ENCODE measurements at regions not wholly inside any gene's neighbourhood (a gene's known extent, or its start where the extent isn't known, plus 50 kb on each side); places are given as distances from the start of the nearest gene placed in this dataset.
"Not testable (repeated sequence)": the region's sequence is repeated elsewhere in the genome, so short reads cannot be mapped to it uniquely, and the experiment has no call there.

- DNase-seq: no peak
These were observed 79.5 kb downstream of the FAM161A start for GRCh38 chr2:61774351-61774750.

DNA sequence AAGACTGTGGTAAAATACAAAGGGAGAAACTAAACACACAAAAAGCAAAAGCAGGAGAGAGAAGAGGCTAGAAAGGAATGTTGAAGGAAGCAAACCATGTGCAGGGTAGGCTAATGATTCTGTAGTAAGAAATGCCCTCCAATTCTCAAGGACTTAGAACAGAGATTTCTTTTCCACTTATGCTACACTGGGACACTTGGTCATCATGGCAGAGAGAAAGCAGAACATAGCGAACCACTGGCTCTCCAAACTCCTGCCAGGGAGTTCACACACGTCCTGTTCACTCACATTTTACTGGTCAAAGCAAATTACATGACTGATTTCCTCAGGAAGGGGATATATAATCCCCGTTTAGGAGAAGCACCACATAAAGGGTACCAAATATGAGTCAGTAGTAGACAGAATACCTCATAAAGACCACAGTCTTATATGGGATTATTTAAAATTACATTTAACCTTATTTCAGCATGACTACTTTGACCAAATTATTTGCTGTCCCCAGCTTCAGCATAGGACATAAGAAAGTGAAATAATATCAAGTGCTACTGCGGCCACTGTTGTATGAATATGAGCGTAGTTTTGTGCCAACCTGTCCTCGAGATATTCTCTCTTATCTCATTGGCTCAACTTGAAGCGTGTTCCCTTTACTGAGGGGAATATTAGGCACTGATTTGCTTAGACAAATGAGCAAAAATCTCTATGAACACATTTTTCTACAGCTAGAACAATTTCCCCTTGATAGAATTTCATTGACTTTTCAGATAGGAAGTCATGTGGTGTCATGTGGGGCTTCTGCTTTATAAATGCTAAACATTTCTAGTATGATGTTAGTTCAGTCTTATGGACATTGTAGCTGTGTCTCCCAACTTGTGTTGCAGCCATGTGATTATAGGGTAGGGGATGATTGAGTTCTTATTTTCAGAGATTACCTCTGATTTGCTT is 81.7 kb downstream of the FAM161A start:
- no peak for DNase-seq

- DNase-seq: no peak
These were observed 83.1 kb downstream of the FAM161A start for GRCh38 chr2:61770746-61771145.

- DNase-seq: no peak
These were observed 83.6 kb downstream of the FAM161A start for GRCh38 chr2:61770298-61770697.

DNA sequence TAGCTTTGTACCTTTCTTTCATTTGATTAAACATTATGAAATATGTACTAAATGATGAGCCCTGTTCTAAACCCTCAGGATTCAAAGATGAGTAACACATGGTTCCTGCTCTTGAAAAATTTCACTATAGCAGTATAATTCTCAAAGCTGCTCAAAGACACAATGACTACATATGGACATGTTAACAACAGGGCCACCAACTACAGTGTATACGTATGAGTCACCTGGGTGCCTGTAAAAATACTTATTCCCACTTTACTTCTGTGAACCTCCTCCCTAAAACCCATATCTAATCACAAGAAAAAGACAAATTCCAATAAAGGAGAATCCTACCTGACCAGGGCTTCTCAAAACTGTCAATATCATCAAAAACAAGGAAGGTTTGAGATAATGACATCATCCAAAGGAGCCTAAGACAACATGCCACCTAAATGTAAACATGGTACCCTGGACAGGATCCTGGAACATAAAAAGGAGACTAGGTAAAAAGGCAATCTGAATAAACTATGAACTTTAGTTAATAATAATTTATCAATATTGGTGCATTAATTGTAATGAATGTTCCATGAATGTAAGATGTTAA is 84.7 kb downstream of the FAM161A start:
- no peak for DNase-seq

GRCh38 chr2:61764035-61764800 is 89.6 kb downstream of the FAM161A start:
- DNase-seq: peak; percentile 99

DNA sequence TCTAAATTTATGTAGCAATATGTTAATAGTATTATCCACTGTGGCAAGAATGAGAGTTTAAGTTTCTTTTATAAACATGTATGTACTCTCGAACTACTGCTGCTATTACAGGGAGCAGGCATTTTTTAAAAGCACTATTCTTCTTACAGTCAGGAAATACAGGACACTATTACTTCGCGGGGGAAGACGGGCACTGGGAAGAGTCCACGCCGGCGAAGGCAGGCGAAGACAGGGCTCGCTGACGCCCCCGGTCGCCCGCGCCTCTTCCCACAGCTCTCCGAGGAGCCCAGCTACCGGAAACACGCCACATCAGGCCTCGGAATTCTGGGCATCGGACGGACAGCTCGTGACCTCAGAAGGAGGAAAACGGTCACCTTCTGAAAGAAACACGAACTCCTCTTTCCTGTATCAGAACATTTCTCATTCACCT is 90.2 kb downstream of the FAM161A start:
- peak; percentile 91 for DNase-seq

DNA sequence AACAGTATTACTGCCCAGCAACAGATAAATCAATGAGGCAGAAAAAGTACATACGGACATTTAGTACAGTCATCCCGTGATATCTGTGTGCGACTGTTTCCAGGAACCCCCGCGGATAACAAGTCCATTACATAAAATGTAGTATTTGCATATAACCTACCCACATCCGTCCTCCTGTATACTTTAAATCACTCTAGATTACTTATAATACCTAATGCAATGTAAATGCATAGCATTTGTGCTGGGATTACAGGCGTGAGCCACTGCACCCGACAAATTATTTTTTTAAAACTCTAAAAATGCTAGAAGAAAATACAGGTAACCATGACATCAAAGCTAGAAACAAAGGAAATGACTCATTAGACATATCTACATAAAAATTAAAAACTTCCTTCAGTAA is 91.6 kb downstream of the FAM161A start:
- no peak for DNase-seq

DNA sequence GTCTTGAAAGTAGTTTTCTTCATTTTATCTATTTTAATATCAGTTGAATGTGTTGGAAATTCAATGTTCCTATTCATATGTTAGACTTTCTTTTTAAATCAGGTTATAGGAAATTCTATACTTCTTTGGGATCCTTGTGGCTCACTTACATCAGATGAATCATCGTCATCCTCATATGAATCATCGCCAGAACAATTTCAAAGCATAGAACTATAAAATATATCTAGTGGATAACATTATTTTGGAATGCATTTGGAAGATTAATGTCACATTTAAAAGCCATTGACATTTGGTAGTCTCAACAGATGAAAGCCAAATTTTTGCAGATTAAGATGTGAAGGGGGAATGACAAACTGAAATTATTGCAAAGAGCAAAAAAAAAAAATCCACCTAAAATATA is 94.1 kb downstream of the FAM161A start:
- DNase-seq: no peak

- DNase-seq: no peak
These were observed 94.9 kb downstream of the FAM161A start for GRCh38 chr2:61759005-61759404.

DNA sequence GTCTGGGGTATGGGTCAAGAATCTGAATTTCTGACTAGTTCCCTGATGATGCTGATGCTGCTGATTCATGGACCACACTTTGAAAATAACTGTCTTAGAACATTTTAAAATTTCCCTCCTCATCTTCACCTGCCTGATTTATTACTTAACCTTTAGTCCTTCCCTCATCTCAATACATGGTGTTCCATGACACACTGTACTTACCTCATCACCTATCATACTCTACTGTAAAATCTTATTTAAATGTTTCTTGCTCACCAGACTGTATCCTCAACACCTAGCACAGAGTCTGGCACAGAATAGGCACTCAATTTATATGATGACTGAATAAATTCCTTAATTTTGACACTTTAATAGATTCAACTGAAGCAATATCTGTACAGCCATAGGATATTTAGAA is 95.7 kb downstream of the FAM161A start:
- no peak for DNase-seq

GRCh38 chr2:61753512-61753911 is 100.3 kb downstream of the FAM161A start:
- DNase-seq: no peak

DNA sequence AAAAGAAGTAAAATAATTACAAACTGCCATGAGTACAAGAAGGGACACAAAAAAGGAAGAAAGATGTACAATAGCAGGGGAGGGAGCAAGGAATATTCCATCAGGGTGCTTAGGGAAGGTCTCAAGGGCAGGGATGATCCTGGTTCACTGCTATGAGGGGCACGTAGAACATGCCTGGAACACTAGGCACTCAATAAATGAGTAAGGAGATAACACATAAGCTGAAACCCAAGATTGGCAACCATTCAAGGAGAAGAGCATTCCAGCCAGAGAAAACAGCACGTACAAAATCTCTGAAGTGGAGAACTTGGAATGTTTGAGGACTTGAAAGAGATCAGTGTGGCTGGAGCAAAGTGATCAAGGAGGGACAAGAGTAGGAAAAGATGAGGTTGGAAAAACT is 103.2 kb downstream of the FAM161A start:
- no peak for DNase-seq

GRCh38 chr2:61742955-61743354 is 110.9 kb downstream of the FAM161A start:
- DNase-seq: no peak

DNA sequence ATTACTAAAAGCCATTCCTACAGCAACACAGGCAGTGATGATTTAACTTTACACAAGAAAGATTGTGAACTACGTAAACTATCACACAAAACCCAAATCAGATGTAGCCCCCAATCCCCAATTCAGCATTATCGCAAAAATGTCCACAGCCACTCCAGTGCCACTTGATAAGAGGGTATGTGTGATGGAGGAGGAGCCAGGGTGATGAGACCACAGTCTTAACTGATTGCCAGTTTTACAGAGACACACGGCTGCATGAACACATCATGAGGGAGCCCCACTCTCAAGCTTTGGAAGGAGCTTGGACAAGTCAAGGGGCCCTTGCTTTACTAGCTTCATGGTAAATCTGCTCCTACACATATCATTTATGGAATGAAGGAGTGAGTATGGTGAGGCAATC is 116.0 kb downstream of the FAM161A start:
- DNase-seq: no peak

DNA sequence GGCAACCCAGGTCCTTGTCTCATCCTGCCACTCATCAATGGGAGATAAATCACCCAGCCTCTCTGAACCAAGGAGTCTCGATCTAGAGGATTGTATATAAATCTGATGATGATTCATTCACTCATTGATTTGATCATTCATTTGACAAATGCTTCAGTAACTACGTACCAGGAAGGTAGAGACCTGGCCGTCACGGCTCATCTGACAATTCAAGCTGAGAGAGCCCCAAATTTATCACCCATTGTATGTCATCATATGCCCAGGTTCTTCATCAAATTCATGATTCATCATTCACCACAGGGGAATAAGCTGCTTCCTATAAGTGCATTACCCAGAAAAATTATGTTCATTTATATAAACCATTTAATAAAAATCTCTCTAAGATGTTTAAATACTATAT is 116.9 kb downstream of the FAM161A start:
- no peak for DNase-seq

GRCh38 chr2:61733563-61733962 is 120.3 kb downstream of the FAM161A start:
- no peak for DNase-seq

DNA sequence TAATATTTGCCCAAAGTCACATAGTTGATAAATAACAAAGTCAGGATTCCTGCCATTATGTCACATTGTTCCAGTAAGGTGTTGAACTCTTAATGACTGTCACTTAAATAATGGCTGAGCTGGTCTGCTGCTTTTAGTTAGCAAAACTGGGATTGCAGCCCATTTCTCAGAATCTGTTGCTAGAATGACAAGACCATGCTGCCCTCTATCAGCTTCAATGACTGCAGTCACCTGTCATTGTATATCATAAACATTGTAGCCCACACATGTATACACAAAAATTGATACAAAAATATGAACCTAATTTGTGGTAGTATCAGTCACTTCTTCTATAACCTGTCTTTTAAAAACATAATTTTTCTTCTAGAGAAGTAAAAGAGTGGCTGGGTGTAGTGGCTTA is 121.1 kb downstream of the FAM161A start:
- no peak for DNase-seq

DNA sequence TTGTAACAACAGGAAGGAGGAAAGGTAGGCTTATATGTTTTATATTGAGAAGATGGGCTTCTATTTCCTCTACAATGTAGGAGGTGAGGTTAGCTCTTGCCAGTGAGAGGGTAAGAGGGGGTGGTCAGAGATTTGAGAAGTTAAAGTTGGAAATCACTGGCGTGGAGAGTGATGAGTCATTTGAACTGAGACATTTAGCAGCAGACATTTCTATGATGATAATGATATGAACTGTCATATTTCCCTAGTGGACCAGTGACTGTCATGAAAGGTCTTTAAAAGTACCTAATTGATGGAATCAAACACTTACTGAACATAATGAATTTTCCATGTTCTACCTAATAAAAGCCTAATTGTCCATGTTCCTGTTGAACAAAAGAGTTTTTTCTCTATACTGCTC is 126.1 kb downstream of the FAM161A start:
- DNase-seq: no peak

DNA sequence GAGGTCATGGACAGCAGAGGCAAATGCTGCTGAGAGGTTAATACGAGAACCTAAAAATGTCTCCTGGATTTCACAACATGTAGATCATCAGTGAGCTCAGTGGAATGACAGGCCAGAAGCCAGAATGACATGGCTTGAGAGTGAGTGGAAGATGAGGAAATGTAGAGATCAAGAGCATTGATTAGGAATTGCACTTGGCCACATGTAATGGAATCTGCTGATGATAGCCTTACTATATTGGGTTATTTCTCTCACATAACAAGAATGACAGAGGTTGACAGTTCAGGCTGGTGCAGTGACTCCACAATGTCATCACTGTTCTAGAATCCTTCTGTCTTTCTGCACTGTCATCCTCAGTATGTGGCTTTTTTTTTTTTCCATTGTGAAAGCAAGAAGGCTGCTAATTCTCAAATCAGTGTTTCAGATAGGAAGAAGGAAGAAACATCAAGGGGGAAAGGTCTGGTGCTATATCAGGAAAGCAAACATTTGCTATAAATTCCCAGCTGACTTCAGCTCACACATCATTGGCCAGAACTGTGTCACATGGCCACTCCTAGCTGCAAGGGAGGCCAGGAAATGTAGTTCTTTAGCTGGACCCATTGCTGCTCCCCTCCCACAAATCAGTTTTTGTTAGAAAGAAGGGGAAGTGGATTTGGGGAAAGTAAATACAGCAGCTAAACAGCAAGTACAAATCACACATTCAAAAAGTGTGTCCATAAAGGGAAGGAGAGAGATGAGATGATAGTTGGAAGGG is 127.2 kb downstream of the FAM161A start:
- DNase-seq: no peak

GRCh38 chr2:61723364-61723763 is 130.5 kb downstream of the FAM161A start:
- not testable (repeated sequence) for DNase-seq

DNA sequence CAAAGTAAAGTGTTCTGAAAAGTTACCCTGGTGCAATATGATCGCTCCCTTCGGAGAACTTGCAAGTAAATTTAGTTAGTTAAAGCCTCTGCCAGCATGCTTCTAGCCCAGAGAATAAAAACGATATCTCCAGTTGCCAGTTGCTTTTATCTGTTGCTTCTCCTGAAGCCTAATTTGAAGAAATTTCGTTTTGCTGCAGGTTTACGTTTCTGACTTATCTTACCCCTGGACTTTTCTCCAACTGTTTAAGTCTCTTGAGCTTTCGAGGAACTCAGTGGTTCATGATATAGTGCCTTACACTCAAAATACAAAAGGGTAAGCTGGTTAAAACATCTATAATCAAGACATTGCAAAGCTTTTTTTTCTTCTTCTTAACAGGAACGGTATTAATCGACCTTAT is 131.1 kb downstream of the FAM161A start:
- no peak for DNase-seq

DNA sequence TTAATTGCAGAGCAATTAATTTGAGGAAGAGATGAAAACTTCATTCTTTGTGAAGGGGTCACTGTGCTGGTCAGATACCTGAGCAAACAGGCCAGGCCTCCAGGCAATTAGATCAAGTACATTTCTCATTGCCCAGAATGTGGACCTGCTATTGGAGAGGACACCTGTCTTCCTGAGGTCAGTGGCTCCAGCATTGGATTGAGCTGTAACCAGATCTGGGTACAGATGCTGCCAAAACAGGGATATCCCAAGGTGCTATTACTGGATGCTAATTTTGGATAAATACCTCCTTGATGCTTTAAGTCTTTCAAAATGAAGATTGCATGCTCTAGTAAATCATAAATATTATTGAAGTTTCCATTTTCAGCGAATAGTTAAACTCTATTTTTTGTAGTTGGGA is 131.5 kb downstream of the FAM161A start:
- DNase-seq: no peak

Measured in NCI-H345 (cell line).